A549 (cell line): ENCODE measurements at regions not wholly inside any gene's neighbourhood (a gene's known extent, or its start where the extent isn't known, plus 50 kb on each side); places are given as distances from the start of the nearest gene placed in this dataset.

Experiments used
- ATAC-seq, 2 experiments: fragments of 200-7000 bp in 1 of 2; fragments of >200 bp in 1 of 2; cut with Nextera tagmentation in 1 of 2; cut with Tn5 transposase in 1 of 2; 3 replicates each; pipeline versions ENCODE4 v1.8.0 to v1.9.1; 2018 to 2020; ENCODE audit warnings: mild to moderate bottlenecking in 1 of 2, moderate library complexity in 1 of 2
- CTCF ChIA-PET: fragments of 300-600 bp; sonication (Branson Sonifier 250); formaldehyde crosslinking; extraction: SDS; loops from one replicate; lab custom pipeline; 2021; ENCODE audit warnings: antibody characterized with exemption, inconsistent platforms; lab: Yijun Ruan, JAX
- POLR2A ChIA-PET: fragments of 350-600 bp; formaldehyde crosslinking; extraction: SDS; loops from one replicate; lab custom pipeline; 2021; ENCODE audit warnings: antibody characterized with exemption, inconsistent platforms; lab: Yijun Ruan, JAX
- DNase-seq, 2 experiments: peaks; one replicate each; pipeline versions ENCODE4 v3.0.0 to v3.0.0-alpha.2; 2011 to 2016; ENCODE audit warnings: low read depth in 1 of 2, low spot score in 1 of 2
- FAIRE-seq: peaks from 2 replicates; lab custom pipeline; 2011; peaks lifted over from hg19 to GRCh38; lab: Jason Lieb, UNC
- H3K27ac ChIP-seq, 2 experiments: fragments of >200 bp; sonication (Bioruptor Twin); formaldehyde crosslinking; 3 replicates each; pipeline ENCODE4 v1.5.1; 2016 to 2017
- H3K4me1 ChIP-seq: fragments of >200 bp; sonication (Bioruptor Twin); formaldehyde crosslinking; 3 replicates; pipeline ENCODE4 v1.6.1; 2016
- H3K4me2 ChIP-seq: fragments of >200 bp; sonication (Bioruptor Twin); formaldehyde crosslinking; 3 replicates; pipeline ENCODE4 v1.6.1; 2016
- H3K4me3 ChIP-seq: fragments of >200 bp; sonication (Bioruptor Twin); formaldehyde crosslinking; 3 replicates; pipeline ENCODE4 v1.5.1; 2016
- H3K9me3 ChIP-seq: fragments of >200 bp; sonication (Bioruptor Twin); formaldehyde crosslinking; 3 replicates; pipeline ENCODE4 v1.6.1; 2016
- ATOH8 ChIP-seq: fragments of 250-450 bp; sonication (Bioruptor Pico); IDR thresholded peaks from 2 replicates; pipeline ENCODE4 v1.5.0; 2020; ENCODE audit warnings: low read depth, mild to moderate bottlenecking, moderate library complexity
- BCL3 ChIP-seq: fragments of >200 bp; sonication (Bioruptor Twin); formaldehyde crosslinking; IDR thresholded peaks from 3 replicates; pipeline ENCODE4 v1.6.1; 2016
- BHLHE40 ChIP-seq: IDR thresholded peaks from 2 replicates; pipeline ENCODE4 v1.6.1; 2012; ENCODE audit warnings: low read depth, low read length, inconsistent platforms
- CHD4 ChIP-seq: fragments of 200-600 bp; sonication (generic); IDR thresholded peaks from 2 replicates; pipeline ENCODE4 v1.6.1; 2016; ENCODE audit warnings: antibody characterized with exemption, mild to moderate bottlenecking, borderline replicate concordance
- CTCF ChIP-seq: fragments of >200 bp; sonication (Bioruptor Twin); formaldehyde crosslinking; IDR thresholded peaks from 3 replicates; pipeline ENCODE4 v1.5.1; 2016
- EP300 ChIP-seq, 2 experiments: fragments of >200 bp; sonication (Bioruptor Twin); formaldehyde crosslinking; IDR thresholded peaks; 2 replicates in 1 of 2; 3 replicates in 1 of 2; pipeline ENCODE4 v1.6.1; 2016 to 2017
- FOSL2 ChIP-seq, 2 experiments: fragments of 450-650 bp in 1 of 2; fragments of >200 bp in 1 of 2; sonication (Bioruptor Twin) in 1 of 2; formaldehyde crosslinking; IDR thresholded peaks; 2 replicates each; pipeline versions ENCODE4 v1.5.0 to v1.6.1; 2016 to 2020; ENCODE audit warnings: mild to moderate bottlenecking in 1 of 2, moderate library complexity in 1 of 2
- FOXS1 ChIP-seq: fragments of 250-450 bp; sonication (Bioruptor Pico); IDR thresholded peaks from 2 replicates; pipeline ENCODE4 v1.5.0; 2020; ENCODE audit warnings: mild to moderate bottlenecking, moderate library complexity
- HDAC2 ChIP-seq: fragments of 200-600 bp; sonication (generic); IDR thresholded peaks from 2 replicates; pipeline ENCODE4 v1.6.1; 2016
- HES2 ChIP-seq: fragments of >200 bp; sonication (Bioruptor Twin); formaldehyde crosslinking; IDR thresholded peaks from 2 replicates; pipeline ENCODE4 v1.6.1; 2016
- JUN ChIP-seq, 2 experiments: fragments of >200 bp; sonication (Bioruptor Twin); formaldehyde crosslinking; IDR thresholded peaks; 2 replicates in 1 of 2; 3 replicates in 1 of 2; pipeline ENCODE4 v1.6.1; 2016 to 2017
- KDM5A ChIP-seq: fragments of 200-600 bp; sonication (generic); IDR thresholded peaks from 2 replicates; pipeline ENCODE4 v1.6.1; 2016; ENCODE audit warnings: antibody characterized with exemption, mild to moderate bottlenecking
- MAFK ChIP-seq: fragments of 450-650 bp; IDR thresholded peaks from 2 replicates; pipeline ENCODE4 v1.6.1; 2014; ENCODE audit not compliant: partially characterized antibody
- MAX ChIP-seq: IDR thresholded peaks from 2 replicates; pipeline ENCODE4 v1.6.1; 2012
- NR3C1 ChIP-seq: fragments of >200 bp; sonication (Bioruptor Twin); formaldehyde crosslinking; IDR thresholded peaks from 3 replicates; pipeline ENCODE4 v1.6.1; 2017
- PBX3 ChIP-seq: IDR thresholded peaks from 2 replicates; pipeline ENCODE4 v1.6.1; 2012
- POLR2A ChIP-seq: IDR thresholded peaks from 2 replicates; pipeline ENCODE4 v1.6.1; 2012; ENCODE audit warnings: mild to moderate bottlenecking, low read length
- POLR2AphosphoS2 ChIP-seq: conservative IDR thresholded peaks from 2 replicates; pipeline ENCODE4 v1.6.1; 2012; ENCODE audit warnings: low read length, improper control_type of control experiment, inconsistent platforms
- RARB ChIP-seq: fragments of 250-450 bp; sonication (Bioruptor Pico); IDR thresholded peaks from 2 replicates; pipeline ENCODE4 v1.8.0; 2021; ENCODE audit warnings: mild to moderate bottlenecking, moderate library complexity
- RFX5 ChIP-seq: fragments of 450-650 bp; IDR thresholded peaks from 2 replicates; pipeline ENCODE4 v1.7.1; 2014; ENCODE audit warnings: antibody characterized with exemption, mild to moderate bottlenecking, moderate library complexity
- SMC3 ChIP-seq: fragments of >200 bp; sonication (Bioruptor Twin); formaldehyde crosslinking; IDR thresholded peaks from 3 replicates; pipeline ENCODE4 v1.6.1; 2018; ENCODE audit warnings: inconsistent platforms
- WGBS: methylation state at CpG from one replicate; pipeline ENCODE4 v1.1.6; 2017; ENCODE audit errors: missing lambda C conversion rate; 5-methylcytosine and 5-hydroxymethylcytosine counted together

- Histone ChIP-seq H3K4me1 (no peaks in the 10 kb centered on the region), H3K4me2 (no peak overlapping the region), H3K9me3 (no peaks in the 10 kb centered on the region), H3K27ac (no peak overlapping the region), H3K4me3 (no peak overlapping the region)
- DNase-seq (no peak), ATAC-seq (no peak), FAIRE-seq (no peak)
- ChIA-PET CTCF (no interaction called here), POLR2A (no interaction called here)
- 42% methylated on average over 1 of the region's 1 CpG for WGBS
- TF ChIP-seq RFX5, result no peak
- TF ChIP-seq HES2, result no peak
- no peak for TF ChIP-seq MAX
- TF ChIP-seq MAFK, result no peak
- TF ChIP-seq POLR2AphosphoS2, result no peak
- TF ChIP-seq CHD4, result no peak
- no peak for TF ChIP-seq CTCF
- no peak for TF ChIP-seq HDAC2
- TF ChIP-seq NR3C1, result no peak
- TF ChIP-seq FOSL2 (IDR thresholded peaks at IDR 0.05), result no peak
- no peak for TF ChIP-seq FOSL2 (CRISPR knock-in tag; IDR thresholded peaks at IDR 0.05)
- TF ChIP-seq ATOH8, result no peak
- TF ChIP-seq JUN (IDR thresholded peaks at IDR 0.05), result no peak
- TF ChIP-seq BCL3, result no peak
- no peak for TF ChIP-seq PBX3
- no peak for TF ChIP-seq RARB (CRISPR knock-in tag)
- TF ChIP-seq EP300 (IDR thresholded peaks at IDR 0.05), result no peak
- no peak for TF ChIP-seq KDM5A
- TF ChIP-seq SMC3, result no peak
These were observed 1208.3 kb downstream of the PCDH9 start for GRCh38 chr13:66021846-66022245.

GRCh38 chr13:66014771-66015170, 1215.4 kb downstream of the PCDH9 start:
- Histone ChIP-seq H3K4me2 (no peak overlapping the region), H3K27ac (no peak overlapping the region), H3K4me1 (no peaks in the 10 kb centered on the region), H3K4me3 (no peak overlapping the region), H3K9me3 (no peaks in the 10 kb centered on the region)
- POLR2A ChIA-PET, result no interaction called here
- WGBS, result 3% methylated on average over 1 of the region's 1 CpG
- TF ChIP-seq EP300 (IDR thresholded peaks at IDR 0.05) (no peak), FOXS1 (CRISPR knock-in tag) (no peak)
- DNase-seq, result no peak
- no peak for ATAC-seq
- CTCF ChIA-PET, result no interaction called here
- no peak for FAIRE-seq

GRCh38 chr13:66009241-66009640, 1220.9 kb downstream of the PCDH9 start:
- no peaks in the 10 kb centered on the region for H3K4me1 ChIP-seq
- H3K27ac ChIP-seq, result no peak overlapping the region
- POLR2A ChIA-PET, result no interaction called here
- no peak overlapping the region for H3K4me2 ChIP-seq
- H3K9me3 ChIP-seq, result no peaks in the 10 kb centered on the region
- WGBS, result 96% methylated on average over 5 of the region's 30 CpGs
- H3K4me3 ChIP-seq, result no peak overlapping the region
- DNase-seq, result no peak
- CTCF ChIA-PET, result no interaction called here
- FAIRE-seq, result no peak
- TF ChIP-seq BHLHE40 (no peak), POLR2A (no peak), POLR2AphosphoS2 (no peak)
- TF ChIP-seq, all 56 proteins: peak for 0
- ATAC-seq, result no peak
